Neural progenitor cell (in vitro differentiated cells): ENCODE measurements at regions not wholly inside any gene's neighbourhood (a gene's known extent, or its start where the extent isn't known, plus 50 kb on each side); places are given as distances from the start of the nearest gene placed in this dataset.

Experiments used
- DNase-seq: peaks from one replicate; pipeline ENCODE4 v3.0.0-alpha.2; 2016; ENCODE audit warnings: low spot score
- H2AFZ ChIP-seq: fragments of 200-600 bp; sonication (generic); replicated peaks from 2 replicates; pipeline ENCODE4 v1.6.1; 2016; ENCODE audit warnings: antibody characterized with exemption
- H3F3A ChIP-seq: fragments of 200-600 bp; sonication (generic); 2 replicates; pipeline ENCODE4 v1.6.1; 2016; ENCODE audit warnings: antibody characterized with exemption, low read depth
- H3K27ac ChIP-seq: fragments of 200-600 bp; sonication (generic); 2 replicates; pipeline ENCODE4 v1.5.1; 2016; ENCODE audit warnings: mild to moderate bottlenecking
- H3K27me3 ChIP-seq: fragments of 200-600 bp; sonication (generic); 2 replicates; pipeline ENCODE4 v1.6.1; 2016; ENCODE audit warnings: mild to moderate bottlenecking, moderate library complexity
- H3K36me3 ChIP-seq: fragments of 200-600 bp; sonication (generic); 2 replicates; pipeline ENCODE4 v1.5.1; 2016
- H3K4me1 ChIP-seq: fragments of 200-600 bp; sonication (generic); 2 replicates; pipeline ENCODE4 v1.6.1; 2016; ENCODE audit warnings: mixed run types
- H3K4me2 ChIP-seq: fragments of 200-600 bp; sonication (generic); 2 replicates; pipeline ENCODE4 v1.6.1; 2016
- H3K4me3 ChIP-seq: fragments of 200-600 bp; sonication (generic); 2 replicates; pipeline ENCODE4 v1.5.1; 2016
- H3K79me2 ChIP-seq: fragments of 200-600 bp; sonication (generic); 2 replicates; pipeline ENCODE4 v1.6.1; 2016; ENCODE audit warnings: low read depth
- H3K9ac ChIP-seq: fragments of 200-600 bp; sonication (generic); 2 replicates; pipeline ENCODE4 v1.6.1; 2016
- H3K9me3 ChIP-seq: fragments of 200-600 bp; sonication (generic); 2 replicates; pipeline ENCODE4 v1.5.1; 2016; ENCODE audit warnings: low read depth
- H4K20me1 ChIP-seq: fragments of 200-600 bp; sonication (generic); 2 replicates; pipeline ENCODE4 v1.6.1; 2016; ENCODE audit warnings: low read depth
- H3K27ac Mint-ChIP-seq: 3 replicates; pipeline ENCODE4 v1.8.0; 2021; ENCODE audit warnings: mixed read lengths
- H3K27me3 Mint-ChIP-seq: 2 replicates; pipeline ENCODE4 v1.8.0; 2022; ENCODE audit warnings: low read depth, mild to moderate bottlenecking, inconsistent platforms, moderate library complexity, mixed read lengths; ENCODE audit not compliant: insufficient read depth
- H3K36me3 Mint-ChIP-seq: 3 replicates; pipeline ENCODE4 v1.8.0; 2021; ENCODE audit warnings: mixed read lengths
- H3K4me1 Mint-ChIP-seq: 3 replicates; pipeline ENCODE4 v1.8.0; 2021; ENCODE audit warnings: mixed read lengths
- H3K4me3 Mint-ChIP-seq: 3 replicates; pipeline ENCODE4 v1.8.0; 2021; ENCODE audit warnings: mild to moderate bottlenecking, moderate library complexity, mixed read lengths
- H3K9me3 Mint-ChIP-seq: 3 replicates; pipeline ENCODE4 v1.8.0; 2020; ENCODE audit warnings: mixed read lengths
- EZH2 ChIP-seq: fragments of 200-600 bp; sonication (generic); IDR thresholded peaks from 2 replicates; pipeline ENCODE4 v1.6.1; 2017; ENCODE audit warnings: antibody characterized with exemption, mild to moderate bottlenecking, moderate library complexity
- EZH2phosphoT487 ChIP-seq: fragments of 200-600 bp; sonication (generic); IDR thresholded peaks from 2 replicates; pipeline ENCODE4 v1.6.1; 2017; ENCODE audit warnings: antibody characterized with exemption
- TF ChIP-seq, protein P1 (sequence below): fragments of 200-600 bp; sonication (generic); IDR thresholded peaks from 2 replicates; pipeline ENCODE4 v1.5.1; 2017; ENCODE audit warnings: antibody characterized with exemption, mild to moderate bottlenecking

GRCh38 chr20:23148731-23149570 is 62.8 kb upstream of the CD93 start:
- no peaks in the 10 kb centered on the region for H3K79me2 ChIP-seq
- DNase-seq, result no peak
- Mint-ChIP-seq H3K36me3 (no peaks in the 10 kb centered on the region), H3K9me3 (peaks cover 6% of the 10 kb centered on the region), H3K4me3 (no peak overlapping the region), H3K27me3 (peaks cover 12% of the 10 kb centered on the region), H3K27ac (no peak overlapping the region), H3K4me1 (peaks cover 19% of the 10 kb centered on the region)
- no peak overlapping the region for H2AFZ ChIP-seq
- no peak overlapping the region for H3K9ac ChIP-seq
- no peaks in the 10 kb centered on the region for H3K27me3 ChIP-seq
- H3K4me3 ChIP-seq, result no peak overlapping the region
- no peaks in the 10 kb centered on the region for H4K20me1 ChIP-seq
- H3K4me2 ChIP-seq, result no peak overlapping the region
- H3K27ac ChIP-seq, result no peak overlapping the region
- no peak for TF ChIP-seq EZH2
- TF ChIP-seq, protein P1, sequence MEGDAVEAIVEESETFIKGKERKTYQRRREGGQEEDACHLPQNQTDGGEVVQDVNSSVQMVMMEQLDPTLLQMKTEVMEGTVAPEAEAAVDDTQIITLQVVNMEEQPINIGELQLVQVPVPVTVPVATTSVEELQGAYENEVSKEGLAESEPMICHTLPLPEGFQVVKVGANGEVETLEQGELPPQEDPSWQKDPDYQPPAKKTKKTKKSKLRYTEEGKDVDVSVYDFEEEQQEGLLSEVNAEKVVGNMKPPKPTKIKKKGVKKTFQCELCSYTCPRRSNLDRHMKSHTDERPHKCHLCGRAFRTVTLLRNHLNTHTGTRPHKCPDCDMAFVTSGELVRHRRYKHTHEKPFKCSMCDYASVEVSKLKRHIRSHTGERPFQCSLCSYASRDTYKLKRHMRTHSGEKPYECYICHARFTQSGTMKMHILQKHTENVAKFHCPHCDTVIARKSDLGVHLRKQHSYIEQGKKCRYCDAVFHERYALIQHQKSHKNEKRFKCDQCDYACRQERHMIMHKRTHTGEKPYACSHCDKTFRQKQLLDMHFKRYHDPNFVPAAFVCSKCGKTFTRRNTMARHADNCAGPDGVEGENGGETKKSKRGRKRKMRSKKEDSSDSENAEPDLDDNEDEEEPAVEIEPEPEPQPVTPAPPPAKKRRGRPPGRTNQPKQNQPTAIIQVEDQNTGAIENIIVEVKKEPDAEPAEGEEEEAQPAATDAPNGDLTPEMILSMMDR, result no peak
- no peak for TF ChIP-seq EZH2phosphoT487
- H3K36me3 ChIP-seq, result no peaks in the 10 kb centered on the region
- H3F3A ChIP-seq, result no peaks in the 10 kb centered on the region
- no peaks in the 10 kb centered on the region for H3K4me1 ChIP-seq
- H3K9me3 ChIP-seq, result no peaks in the 10 kb centered on the region

DNA sequence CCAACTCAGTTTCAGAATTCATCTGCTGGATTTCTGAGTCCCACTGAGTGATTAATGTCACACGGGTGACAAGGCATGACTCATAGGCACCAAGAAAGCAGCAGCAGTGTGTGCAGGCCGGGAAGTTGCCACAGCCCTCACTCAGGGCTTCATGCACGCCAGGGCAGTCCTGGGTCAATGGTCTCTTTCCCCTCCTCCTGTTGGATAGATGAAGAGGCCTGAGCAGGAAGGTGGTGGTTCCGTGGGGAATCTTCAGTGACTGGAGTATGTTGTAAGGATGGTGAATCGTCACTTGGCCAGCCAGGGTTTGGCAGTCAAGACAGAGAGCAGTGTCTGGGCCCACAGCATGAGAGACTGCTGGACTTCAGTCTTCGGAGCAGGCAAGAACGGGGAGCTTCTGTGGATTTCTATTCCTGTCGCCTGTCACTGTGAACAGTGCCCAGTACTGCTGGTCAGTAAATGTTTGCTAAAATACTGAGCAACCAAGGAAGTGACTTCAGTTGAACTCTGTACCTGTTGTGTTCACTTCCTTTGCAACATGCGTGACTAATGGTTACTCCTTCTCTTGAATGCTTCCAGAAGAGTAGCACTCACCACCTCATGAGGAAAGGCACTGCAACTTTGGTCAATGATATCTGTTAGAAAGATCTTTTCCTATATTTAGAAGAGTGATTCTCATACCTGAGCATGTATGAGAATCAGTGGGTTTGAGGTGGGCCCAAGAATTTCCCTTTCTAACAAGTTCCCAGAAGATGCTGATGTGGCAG is 62.0 kb upstream of the CD93 start:
- no peaks in the 10 kb centered on the region for H3K9me3 ChIP-seq
- no peaks in the 10 kb centered on the region for H4K20me1 ChIP-seq
- no peaks in the 10 kb centered on the region for H3K79me2 ChIP-seq
- no peaks in the 10 kb centered on the region for H3K27me3 ChIP-seq
- no peak overlapping the region for H3K4me3 ChIP-seq
- H3K4me1 ChIP-seq, result no peaks in the 10 kb centered on the region
- no peak overlapping the region for H3K9ac ChIP-seq
- H3K36me3 ChIP-seq, result no peaks in the 10 kb centered on the region
- no peaks in the 10 kb centered on the region for H3F3A ChIP-seq
- no peak for DNase-seq
- H3K27ac Mint-ChIP-seq, result no peak overlapping the region
- TF ChIP-seq EZH2phosphoT487, result no peak
- TF ChIP-seq, protein P1, result no peak
- no peak for TF ChIP-seq EZH2
- H3K4me1 Mint-ChIP-seq, result peaks cover 20% of the 10 kb centered on the region
- H3K27ac ChIP-seq, result no peak overlapping the region
- peaks cover 6% of the 10 kb centered on the region for H3K9me3 Mint-ChIP-seq
- H3K4me3 Mint-ChIP-seq, result no peak overlapping the region
- no peaks in the 10 kb centered on the region for H3K36me3 Mint-ChIP-seq
- no peak overlapping the region for H3K4me2 ChIP-seq
- no peak overlapping the region for H2AFZ ChIP-seq
- H3K27me3 Mint-ChIP-seq, result peaks cover 12% of the 10 kb centered on the region

DNA sequence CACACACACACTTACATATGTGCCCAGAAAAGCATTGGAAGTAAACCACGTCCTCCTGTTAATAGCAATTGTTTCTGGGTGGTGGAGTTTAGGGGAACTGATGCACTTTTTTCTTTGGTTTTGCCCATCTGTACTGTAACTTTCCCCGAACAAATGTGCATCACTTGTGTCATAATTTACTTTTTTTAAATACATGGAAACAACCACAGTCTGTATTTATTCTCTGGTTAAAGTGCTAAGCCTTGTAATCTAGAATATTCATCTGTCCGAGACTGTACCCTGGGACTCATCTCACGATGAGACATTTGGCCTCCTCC is 61.5 kb upstream of the CD93 start:
- Mint-ChIP-seq H3K9me3 (peaks cover 6% of the 10 kb centered on the region), H3K36me3 (no peaks in the 10 kb centered on the region), H3K4me3 (no peak overlapping the region), H3K27ac (no peak overlapping the region), H3K27me3 (peaks cover 12% of the 10 kb centered on the region), H3K4me1 (peaks cover 25% of the 10 kb centered on the region)
- Histone ChIP-seq H3K27me3 (no peaks in the 10 kb centered on the region), H3K9ac (no peak overlapping the region), H2AFZ (no peak overlapping the region), H3K27ac (no peak overlapping the region), H3F3A (no peaks in the 10 kb centered on the region), H3K9me3 (no peaks in the 10 kb centered on the region), H3K79me2 (no peaks in the 10 kb centered on the region), H3K4me1 (no peaks in the 10 kb centered on the region), H4K20me1 (no peaks in the 10 kb centered on the region), H3K4me2 (no peak overlapping the region), H3K4me3 (no peak overlapping the region), H3K36me3 (no peaks in the 10 kb centered on the region)
- TF ChIP-seq EZH2 (no peak), EZH2phosphoT487 (no peak)
- TF ChIP-seq, protein P1, result no peak
- DNase-seq, result no peak
